GM19351 (cell line): ENCODE measurements at regions not wholly inside any gene's neighbourhood (a gene's known extent, or its start where the extent isn't known, plus 50 kb on each side); places are given as distances from the start of the nearest gene placed in this dataset.

Experiments used
- ATAC-seq: cut with Tn5 transposase; IDR thresholded peaks from one replicate; pipeline ENCODE4 v1.9.1; 2021; ENCODE audit warnings: mild to moderate bottlenecking, moderate library complexity; ENCODE audit not compliant: unreplicated experiment

- no peak for ATAC-seq
Observed at GRCh38 chr1:79079770-79080169, 73.2 kb upstream of the ADGRL4 start.

DNA sequence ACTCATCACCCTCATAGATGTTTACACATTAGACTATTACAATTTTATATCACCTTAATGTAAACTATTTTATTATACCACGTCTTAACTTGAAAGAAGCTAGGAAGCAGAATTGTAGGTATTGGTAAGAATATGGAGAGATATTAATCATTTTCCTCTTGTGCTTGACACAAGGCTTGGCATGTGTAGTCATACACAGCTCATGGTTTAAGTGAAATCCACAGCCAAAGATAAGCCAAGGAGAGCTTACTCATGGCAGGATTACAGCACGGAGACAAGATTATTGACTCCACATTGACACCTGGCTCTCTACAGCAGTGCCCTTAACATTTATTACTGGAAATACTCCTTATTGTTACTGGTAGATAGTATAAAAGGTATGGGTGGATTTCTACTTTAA, 68.4 kb upstream of the ADGRL4 start:
- no peak for ATAC-seq

DNA sequence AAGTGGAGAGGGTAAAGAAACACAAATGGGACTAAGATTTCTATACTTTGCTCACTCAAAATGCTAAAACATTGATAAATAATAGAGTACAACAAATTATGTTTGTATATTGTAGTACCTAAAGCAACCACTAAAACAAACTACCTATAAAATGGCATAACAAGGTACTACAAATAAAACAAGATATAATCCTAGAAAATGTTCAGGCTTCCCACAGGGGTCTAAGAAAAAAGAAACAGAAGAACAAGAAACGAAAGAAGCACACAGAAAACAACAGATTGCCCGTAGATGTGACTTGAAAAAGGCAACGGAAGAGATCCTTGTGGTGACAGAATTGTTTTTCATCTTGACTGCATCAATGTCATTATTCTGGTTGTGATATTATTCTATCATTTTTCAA, 63.3 kb upstream of the ADGRL4 start:
- ATAC-seq = no peak

DNA sequence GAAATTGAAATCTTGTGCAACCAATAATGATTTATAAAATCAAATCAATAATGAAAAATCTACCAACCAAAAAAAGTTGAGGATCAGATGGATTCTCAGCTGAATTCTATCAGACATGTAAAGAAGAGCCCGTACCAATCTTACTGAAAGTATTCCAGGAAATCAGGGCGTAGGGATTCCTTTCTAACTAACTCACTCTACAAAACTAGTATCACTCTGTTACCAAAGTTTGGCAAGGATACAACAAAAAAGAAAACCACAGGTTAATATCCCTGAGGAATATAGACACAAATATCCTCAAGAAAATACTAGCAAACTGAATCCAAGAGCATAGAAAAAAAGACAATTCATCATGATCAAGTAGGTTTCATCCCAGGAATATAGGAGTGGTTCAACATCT, 52.8 kb upstream of the ADGRL4 start:
- ATAC-seq = no peak
